BE2C (cell line): ENCODE measurements at regions not wholly inside any gene's neighbourhood (a gene's known extent, or its start where the extent isn't known, plus 50 kb on each side); places are given as distances from the start of the nearest gene placed in this dataset.

Experiments used
- DNase-seq: peaks from one replicate; pipeline ENCODE4 v3.0.0-alpha.2; 2020
- H3K27me3 ChIP-seq: fragments of 250-450 bp; sonication (Bioruptor Pico); 2 replicates; pipeline ENCODE4 v1.5.1; 2020; ENCODE audit warnings: mild to moderate bottlenecking
- H3K36me3 ChIP-seq: fragments of 250-450 bp; sonication (Bioruptor Pico); 2 replicates; pipeline ENCODE4 v1.5.1; 2020; ENCODE audit warnings: mild to moderate bottlenecking
- H3K4me1 ChIP-seq: fragments of 250-450 bp; sonication (Bioruptor Pico); 2 replicates; pipeline ENCODE4 v1.5.1; 2020
- H3K4me3 ChIP-seq: 2 replicates; pipeline ENCODE4 v1.5.1; 2011; ENCODE audit warnings: low read depth, low read length
- H3K9me3 ChIP-seq: fragments of 250-450 bp; sonication (Bioruptor Pico); 2 replicates; pipeline ENCODE4 v1.5.1; 2020
- TF ChIP-seq, protein P1 (sequence below): IDR thresholded peaks from 2 replicates; pipeline ENCODE4 v1.5.1; 2012; ENCODE audit warnings: mild to moderate bottlenecking, low read depth, low read length

DNA sequence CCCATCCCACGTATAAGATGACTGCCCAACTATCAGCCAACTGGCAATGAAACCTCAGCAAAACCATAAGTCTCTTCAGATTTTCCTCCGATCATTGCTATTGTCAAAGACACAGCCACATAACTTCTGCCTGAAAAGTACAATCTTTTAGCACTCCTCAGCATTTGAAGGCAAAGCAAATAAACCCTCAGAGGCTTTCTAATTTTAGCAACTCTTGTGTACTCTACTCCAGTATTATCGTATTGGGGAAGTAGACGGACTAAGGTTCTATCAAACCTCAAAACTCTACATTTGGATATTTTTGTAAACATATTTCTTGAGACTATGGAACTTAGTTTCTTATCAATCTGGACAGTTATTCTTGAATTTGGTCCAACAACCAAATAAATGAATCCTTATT, 1206.2 kb upstream of the NCAM2 start:
- no peak for DNase-seq
- Histone ChIP-seq H3K4me1 (no peaks in the 10 kb centered on the region), H3K36me3 (no peaks in the 10 kb centered on the region), H3K4me3 (no peak overlapping the region), H3K9me3 (no peaks in the 10 kb centered on the region), H3K27me3 (no peaks in the 10 kb centered on the region)
- TF ChIP-seq, protein P1, sequence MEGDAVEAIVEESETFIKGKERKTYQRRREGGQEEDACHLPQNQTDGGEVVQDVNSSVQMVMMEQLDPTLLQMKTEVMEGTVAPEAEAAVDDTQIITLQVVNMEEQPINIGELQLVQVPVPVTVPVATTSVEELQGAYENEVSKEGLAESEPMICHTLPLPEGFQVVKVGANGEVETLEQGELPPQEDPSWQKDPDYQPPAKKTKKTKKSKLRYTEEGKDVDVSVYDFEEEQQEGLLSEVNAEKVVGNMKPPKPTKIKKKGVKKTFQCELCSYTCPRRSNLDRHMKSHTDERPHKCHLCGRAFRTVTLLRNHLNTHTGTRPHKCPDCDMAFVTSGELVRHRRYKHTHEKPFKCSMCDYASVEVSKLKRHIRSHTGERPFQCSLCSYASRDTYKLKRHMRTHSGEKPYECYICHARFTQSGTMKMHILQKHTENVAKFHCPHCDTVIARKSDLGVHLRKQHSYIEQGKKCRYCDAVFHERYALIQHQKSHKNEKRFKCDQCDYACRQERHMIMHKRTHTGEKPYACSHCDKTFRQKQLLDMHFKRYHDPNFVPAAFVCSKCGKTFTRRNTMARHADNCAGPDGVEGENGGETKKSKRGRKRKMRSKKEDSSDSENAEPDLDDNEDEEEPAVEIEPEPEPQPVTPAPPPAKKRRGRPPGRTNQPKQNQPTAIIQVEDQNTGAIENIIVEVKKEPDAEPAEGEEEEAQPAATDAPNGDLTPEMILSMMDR: no peak

DNA sequence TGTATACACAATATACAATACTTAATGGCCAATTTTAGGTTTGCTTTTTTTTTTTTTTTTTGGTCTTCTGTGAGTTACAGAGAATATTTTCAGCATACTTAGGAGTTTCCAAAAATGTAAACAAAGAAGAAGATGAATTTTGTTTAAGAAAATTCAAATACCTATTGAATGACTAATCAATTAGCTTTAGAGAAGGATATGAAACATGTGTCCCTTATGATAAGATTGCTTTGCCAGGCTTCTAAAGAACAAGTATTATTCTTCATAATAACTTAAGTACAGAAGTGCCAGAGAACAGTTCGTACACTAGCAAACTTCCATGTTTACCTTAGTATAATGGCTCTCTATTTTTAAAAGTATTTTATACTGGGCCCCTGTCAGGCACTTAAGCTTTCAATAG, 1191.0 kb upstream of the NCAM2 start:
- TF ChIP-seq, protein P1: no peak
- no peaks in the 10 kb centered on the region for H3K9me3 ChIP-seq
- DNase-seq: no peak
- H3K27me3 ChIP-seq: no peaks in the 10 kb centered on the region
- no peaks in the 10 kb centered on the region for H3K4me1 ChIP-seq
- no peak overlapping the region for H3K4me3 ChIP-seq
- H3K36me3 ChIP-seq: no peaks in the 10 kb centered on the region

DNA sequence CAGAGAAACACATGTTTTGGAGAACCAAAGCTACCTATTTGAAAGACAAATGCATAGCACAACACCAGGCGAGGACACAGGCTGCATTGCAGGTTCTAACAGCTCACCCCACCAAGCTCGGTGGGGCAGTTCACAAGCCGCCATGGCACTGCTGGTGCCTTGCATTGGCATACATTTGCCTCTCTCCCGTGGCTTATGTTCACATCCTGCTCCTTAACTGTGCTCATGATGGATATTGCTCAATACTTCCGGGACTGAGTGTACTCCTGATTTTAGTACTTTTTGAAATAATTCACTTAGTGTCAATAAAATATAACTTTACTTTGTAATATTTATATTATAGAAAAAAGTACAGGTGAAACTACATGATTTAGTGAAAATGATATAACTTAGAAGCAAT, 1187.4 kb upstream of the NCAM2 start:
- Histone ChIP-seq H3K4me3 (no peak overlapping the region), H3K27me3 (no peaks in the 10 kb centered on the region), H3K9me3 (no peaks in the 10 kb centered on the region; the same call in 1 of the 2 replicates), H3K36me3 (no peaks in the 10 kb centered on the region), H3K4me1 (no peaks in the 10 kb centered on the region)
- no peak for DNase-seq
- TF ChIP-seq, protein P1: no peak

DNA sequence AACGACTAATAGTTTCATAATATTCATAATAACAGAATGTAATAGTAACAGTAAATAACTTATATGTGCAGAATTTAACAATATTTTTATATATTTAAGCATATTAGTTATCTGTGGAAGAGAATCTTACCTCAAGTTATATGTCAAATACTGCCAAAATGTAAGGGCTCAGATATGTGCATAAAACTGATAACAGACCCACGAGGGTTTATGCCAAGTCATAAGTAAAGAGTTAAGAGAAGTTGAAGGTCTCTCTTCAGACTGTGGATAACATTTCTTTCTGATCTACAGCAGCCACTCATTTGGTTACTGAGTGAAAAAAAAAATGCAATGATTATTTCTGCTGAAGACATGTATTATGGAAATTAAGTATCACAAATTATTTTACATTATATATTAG, 1167.8 kb upstream of the NCAM2 start:
- H3K9me3 ChIP-seq: no peaks in the 10 kb centered on the region
- no peaks in the 10 kb centered on the region for H3K36me3 ChIP-seq
- DNase-seq: no peak
- H3K4me1 ChIP-seq: peaks cover 4% of the 10 kb centered on the region; the same call in 1 of the 2 replicates
- TF ChIP-seq, protein P1: no peak
- H3K4me3 ChIP-seq: no peak overlapping the region
- no peaks in the 10 kb centered on the region for H3K27me3 ChIP-seq

DNA sequence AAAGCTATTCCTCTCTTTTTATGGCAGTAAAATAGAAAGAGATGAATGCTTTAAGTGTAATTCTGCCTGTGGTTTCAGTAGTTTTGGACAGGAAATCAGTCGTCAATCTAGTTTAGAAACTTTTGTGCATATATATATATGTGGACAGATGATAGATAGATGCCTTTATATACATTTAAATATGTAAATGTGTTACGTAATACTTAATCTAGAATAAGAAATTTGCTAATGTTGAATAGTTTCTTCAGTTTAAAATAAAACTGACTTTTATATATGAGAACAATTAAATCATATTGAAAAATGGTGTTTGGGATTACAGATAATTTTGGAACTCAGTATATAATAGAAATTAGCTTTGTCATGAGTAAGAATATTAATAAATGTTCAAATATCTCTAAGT, 1165.7 kb upstream of the NCAM2 start:
- Histone ChIP-seq H3K27me3 (no peaks in the 10 kb centered on the region), H3K36me3 (no peaks in the 10 kb centered on the region), H3K4me3 (no peak overlapping the region), H3K9me3 (no peaks in the 10 kb centered on the region), H3K4me1 (peaks cover 4% of the 10 kb centered on the region; the same call in 1 of the 2 replicates)
- no peak for DNase-seq
- TF ChIP-seq, protein P1: no peak

DNA sequence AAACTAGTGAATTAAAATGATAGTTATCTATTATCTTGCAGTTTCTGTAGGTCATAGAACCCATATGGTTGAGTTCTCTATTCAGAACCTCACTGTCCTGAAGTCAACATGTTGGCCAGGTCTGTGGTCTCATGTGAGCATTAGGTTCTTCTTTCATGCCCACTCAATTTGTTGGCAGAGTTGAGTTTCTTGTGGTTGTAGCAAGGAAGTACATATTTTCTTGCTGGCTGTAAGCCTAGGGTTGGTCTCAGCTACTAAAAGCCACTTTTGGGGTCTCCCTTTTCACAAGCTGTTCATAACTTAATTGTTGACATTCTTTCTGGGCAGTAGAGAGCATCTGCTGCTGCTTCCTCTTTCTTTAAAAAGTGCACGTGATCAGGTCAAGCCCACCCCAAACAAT, 1165.1 kb upstream of the NCAM2 start:
- Histone ChIP-seq H3K9me3 (no peaks in the 10 kb centered on the region), H3K4me1 (peaks cover 4% of the 10 kb centered on the region; the same call in 1 of the 2 replicates), H3K36me3 (no peaks in the 10 kb centered on the region), H3K4me3 (no peak overlapping the region), H3K27me3 (no peaks in the 10 kb centered on the region)
- TF ChIP-seq, protein P1: no peak
- DNase-seq: no peak
